AG09319 (cell line): ENCODE measurements at regions not wholly inside any gene's neighbourhood (a gene's known extent, or its start where the extent isn't known, plus 50 kb on each side); places are given as distances from the start of the nearest gene placed in this dataset.

ENCODE experiments used
- DNase-seq: peaks from one replicate; pipeline ENCODE4 v3.0.0-alpha.2; 2010; ENCODE audit warnings: low read depth; ENCODE audit errors: extremely low read depth
- TF ChIP-seq, protein P1 (sequence below): IDR thresholded peaks from 2 replicates; pipeline ENCODE4 v1.5.1; 2011; ENCODE audit warnings: low read depth, mild to moderate bottlenecking, inconsistent platforms, low read length, moderate library complexity

GRCh38 chr2:101617796-101618195 is 79.7 kb upstream of the MAP4K4 start:
- TF ChIP-seq, protein P1, sequence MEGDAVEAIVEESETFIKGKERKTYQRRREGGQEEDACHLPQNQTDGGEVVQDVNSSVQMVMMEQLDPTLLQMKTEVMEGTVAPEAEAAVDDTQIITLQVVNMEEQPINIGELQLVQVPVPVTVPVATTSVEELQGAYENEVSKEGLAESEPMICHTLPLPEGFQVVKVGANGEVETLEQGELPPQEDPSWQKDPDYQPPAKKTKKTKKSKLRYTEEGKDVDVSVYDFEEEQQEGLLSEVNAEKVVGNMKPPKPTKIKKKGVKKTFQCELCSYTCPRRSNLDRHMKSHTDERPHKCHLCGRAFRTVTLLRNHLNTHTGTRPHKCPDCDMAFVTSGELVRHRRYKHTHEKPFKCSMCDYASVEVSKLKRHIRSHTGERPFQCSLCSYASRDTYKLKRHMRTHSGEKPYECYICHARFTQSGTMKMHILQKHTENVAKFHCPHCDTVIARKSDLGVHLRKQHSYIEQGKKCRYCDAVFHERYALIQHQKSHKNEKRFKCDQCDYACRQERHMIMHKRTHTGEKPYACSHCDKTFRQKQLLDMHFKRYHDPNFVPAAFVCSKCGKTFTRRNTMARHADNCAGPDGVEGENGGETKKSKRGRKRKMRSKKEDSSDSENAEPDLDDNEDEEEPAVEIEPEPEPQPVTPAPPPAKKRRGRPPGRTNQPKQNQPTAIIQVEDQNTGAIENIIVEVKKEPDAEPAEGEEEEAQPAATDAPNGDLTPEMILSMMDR, result no peak
- DNase-seq, result no peak

- TF ChIP-seq, protein P1, result no peak
- DNase-seq, result no peak
Observed at GRCh38 chr2:101617188-101617587, 80.3 kb upstream of the MAP4K4 start.

GRCh38 chr2:101614127-101614759 is 83.3 kb upstream of the MAP4K4 start:
- DNase-seq, result no peak
- TF ChIP-seq, protein P1, result no peak

DNA sequence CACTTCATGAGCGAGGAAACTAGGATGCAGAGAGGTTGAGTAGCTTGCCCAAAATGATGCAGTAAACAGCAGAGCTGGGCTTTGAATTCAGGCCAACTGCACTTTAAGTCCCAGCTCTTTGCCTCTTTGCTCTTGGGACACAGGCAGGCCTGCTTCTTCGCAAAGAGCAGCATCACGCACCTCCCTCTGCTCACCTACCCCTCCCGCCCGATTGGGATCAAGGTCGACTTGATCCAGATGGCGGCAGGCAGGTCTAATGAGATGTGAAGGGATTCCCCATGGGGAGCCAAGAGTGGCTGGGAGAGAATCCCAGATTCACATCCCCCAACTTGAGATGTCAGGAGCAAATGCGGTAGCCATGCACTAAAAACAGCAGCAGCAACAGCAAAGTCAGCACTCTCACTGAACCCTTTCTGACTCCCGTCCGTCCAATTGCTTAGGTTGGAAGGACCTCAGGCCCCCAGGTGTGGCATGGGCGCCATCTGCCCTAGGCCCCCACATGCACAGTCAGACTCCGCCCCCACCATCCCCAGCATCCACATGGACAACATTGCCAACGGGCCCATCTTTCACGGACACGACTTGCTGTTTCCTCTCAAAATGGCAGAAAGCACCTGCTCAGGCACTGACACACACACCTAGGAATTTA is 84.3 kb upstream of the MAP4K4 start:
- TF ChIP-seq, protein P1, result no peak
- DNase-seq, result no peak

- DNase-seq, result no peak
- TF ChIP-seq, protein P1, result no peak
Observed at GRCh38 chr2:101612019-101612418, 85.5 kb upstream of the MAP4K4 start.

DNA sequence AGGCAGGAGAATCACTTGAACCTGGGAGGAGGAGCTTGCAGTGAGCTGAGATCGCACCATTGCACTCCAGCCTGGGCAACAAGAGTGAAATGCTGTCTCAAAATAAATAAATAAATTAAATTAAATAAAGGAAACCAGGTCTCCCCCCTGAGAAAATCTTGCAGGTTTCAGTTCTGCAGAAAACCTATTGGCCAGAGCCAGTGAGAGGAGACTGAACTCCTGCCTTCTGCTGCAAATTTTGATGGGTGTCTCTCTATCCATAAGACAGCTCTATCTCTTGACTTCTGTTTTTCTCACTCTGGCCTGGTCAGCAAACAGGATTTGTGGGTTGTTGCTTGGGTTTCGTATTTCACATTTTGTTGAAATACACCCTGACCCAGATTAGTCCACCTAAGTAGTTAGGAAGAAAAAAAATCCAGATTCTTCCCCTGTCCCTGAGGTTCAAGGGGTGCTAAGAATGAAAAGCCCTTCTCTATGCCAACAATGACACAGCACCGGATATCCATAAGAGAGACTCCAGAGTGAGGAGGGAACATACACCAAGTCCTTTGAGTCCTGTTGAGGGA is 86.7 kb upstream of the MAP4K4 start:
- TF ChIP-seq, protein P1, result no peak
- DNase-seq, result no peak

- TF ChIP-seq, protein P1, result no peak
- DNase-seq, result no peak
Observed at GRCh38 chr2:101609433-101609832, 88.1 kb upstream of the MAP4K4 start.
